Keratinocyte (primary cell): ENCODE measurements at regions not wholly inside any gene's neighbourhood (a gene's known extent, or its start where the extent isn't known, plus 50 kb on each side); places are given as distances from the start of the nearest gene placed in this dataset.

Source experiments
- DNase-seq: peaks from one replicate; pipeline ENCODE4 v3.0.0-alpha.2; 2011; ENCODE audit warnings: low read depth, missing footprints, low spot score
- FAIRE-seq: peaks from 2 replicates; lab custom pipeline; 2011; peaks lifted over from hg19 to GRCh38; lab: Jason Lieb, UNC
- H2AFZ ChIP-seq: 2 replicates; pipeline ENCODE4 v1.6.0; 2012; ENCODE audit warnings: low read length, control low read depth, inconsistent platforms; ENCODE audit not compliant: control insufficient read depth
- H3K27ac ChIP-seq: 2 replicates; pipeline ENCODE4 v1.5.1; 2011; ENCODE audit warnings: low read length; ENCODE audit not compliant: control insufficient read depth, insufficient read depth
- H3K27me3 ChIP-seq: 3 replicates; pipeline ENCODE4 v1.6.0; 2011; ENCODE audit warnings: low read length; ENCODE audit not compliant: control insufficient read depth, insufficient read depth; ENCODE audit errors: extremely low read depth
- H3K36me3 ChIP-seq, 2 experiments: 2 replicates in 1 of 2; 3 replicates in 1 of 2; pipeline ENCODE4 v1.5.1; 2011; ENCODE audit warnings: low read length in 2 of 2, mild to moderate bottlenecking in 1 of 2; ENCODE audit not compliant: control insufficient read depth in 2 of 2, insufficient read depth in 2 of 2; ENCODE audit errors: extremely low read depth in 1 of 2
- H3K4me1 ChIP-seq: 3 replicates; pipeline ENCODE4 v1.5.1; 2011; ENCODE audit warnings: low read length; ENCODE audit not compliant: control insufficient read depth, insufficient read depth; ENCODE audit errors: extremely low read depth
- H3K4me2 ChIP-seq: 3 replicates; pipeline ENCODE4 v1.6.0; 2011; ENCODE audit warnings: low read depth, low read length; ENCODE audit not compliant: control insufficient read depth, insufficient read depth; ENCODE audit errors: extremely low read depth
- H3K4me3 ChIP-seq, 3 experiments: fragments of 200-600 bp in 1 of 3; sonication (generic) in 1 of 3; 2 replicates in 2 of 3; 3 replicates in 1 of 3; pipeline ENCODE4 v1.5.1; 2011 to 2016; ENCODE audit warnings: low read length in 3 of 3, mild to moderate bottlenecking in 3 of 3, control low read depth in 2 of 3, inconsistent platforms in 1 of 3, low read depth in 1 of 3, mixed read lengths in 1 of 3, mixed run types in 1 of 3, moderate library complexity in 1 of 3; ENCODE audit not compliant: control insufficient read depth in 2 of 3, insufficient read depth in 2 of 3; ENCODE audit errors: extremely low read depth in 1 of 3
- H3K79me2 ChIP-seq: 2 replicates; pipeline ENCODE4 v1.6.0; 2012; ENCODE audit warnings: low read length; ENCODE audit not compliant: control insufficient read depth, insufficient read depth
- H3K9ac ChIP-seq: 3 replicates; pipeline ENCODE4 v1.6.0; 2011; ENCODE audit warnings: low read length; ENCODE audit not compliant: control insufficient read depth, insufficient read depth; ENCODE audit errors: extremely low read depth
- H3K9me1 ChIP-seq: 3 replicates; pipeline ENCODE4 v1.6.0; 2011; ENCODE audit warnings: low read length; ENCODE audit not compliant: control insufficient read depth, insufficient read depth; ENCODE audit errors: extremely low read depth
- H3K9me3 ChIP-seq: 2 replicates; pipeline ENCODE4 v1.5.1; 2012; ENCODE audit warnings: low read depth, low read length; ENCODE audit not compliant: control insufficient read depth
- H4K20me1 ChIP-seq: 3 replicates; pipeline ENCODE4 v1.6.0; 2011; ENCODE audit warnings: low read length; ENCODE audit not compliant: control insufficient read depth, insufficient read depth; ENCODE audit errors: extremely low read depth
- EZH2 ChIP-seq: IDR thresholded peaks from one replicate; pipeline ENCODE4 v1.6.1; 2012; ENCODE audit warnings: inconsistent platforms, mild to moderate bottlenecking, low read length, moderate library complexity
- dilution Hi-C: fragments of 300-500 bp; cut with MboI; formaldehyde crosslinking; loops from one replicate; pipeline ENCODE4 v1.7.0; 2020; ENCODE audit warnings: low sequenced_read_pairs; ENCODE audit not compliant: extremely low pct_ligation_motif_present
- TF ChIP-seq, protein P1 (sequence below), 3 experiments: IDR thresholded peaks in 1 of 3; conservative IDR thresholded peaks in 1 of 3; optimal IDR thresholded peaks in 1 of 3; 2 replicates in 2 of 3; 3 replicates in 1 of 3; pipeline versions ENCODE3 to v1.5.1; 2011; ENCODE audit warnings: low read length in 3 of 3, mild to moderate bottlenecking in 3 of 3, moderate library complexity in 2 of 3, control low read depth in 1 of 3, inconsistent platforms in 1 of 3; ENCODE audit not compliant: insufficient read depth in 2 of 3; ENCODE audit errors: extremely low read depth in 1 of 3

DNA sequence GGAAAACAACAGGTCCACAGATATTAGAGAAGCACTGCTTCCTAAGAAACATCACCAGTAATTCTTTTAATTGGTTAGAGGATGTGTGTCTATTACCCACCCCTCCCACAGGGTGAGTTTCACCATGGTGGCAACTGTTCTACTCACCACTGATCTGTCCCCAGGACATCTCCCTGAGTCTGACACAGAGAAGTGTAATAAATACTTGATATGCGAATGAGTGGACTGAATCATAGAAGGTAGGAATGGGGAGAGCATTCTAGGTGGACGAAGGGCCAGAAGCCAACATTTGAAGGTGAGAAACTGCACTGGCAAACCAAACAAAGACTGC lies 452.7 kb upstream of the PROK2 start:
- Histone ChIP-seq H3K27ac (no peak overlapping the region), H3K4me1 (no peaks in the 10 kb centered on the region), H3K4me2 (no peak overlapping the region), H3K9ac (no peak overlapping the region), H4K20me1 (no peaks in the 10 kb centered on the region), H3K36me3 (no peaks in the 10 kb centered on the region), H3K4me3 (no peak overlapping the region), H3K27me3 (peaks cover 11% of the 10 kb centered on the region), H3K9me1 (no peaks in the 10 kb centered on the region), H3K9me3 (no peaks in the 10 kb centered on the region), H3K79me2 (no peaks in the 10 kb centered on the region), H2AFZ (no peak overlapping the region)
- TF ChIP-seq, protein P1, sequence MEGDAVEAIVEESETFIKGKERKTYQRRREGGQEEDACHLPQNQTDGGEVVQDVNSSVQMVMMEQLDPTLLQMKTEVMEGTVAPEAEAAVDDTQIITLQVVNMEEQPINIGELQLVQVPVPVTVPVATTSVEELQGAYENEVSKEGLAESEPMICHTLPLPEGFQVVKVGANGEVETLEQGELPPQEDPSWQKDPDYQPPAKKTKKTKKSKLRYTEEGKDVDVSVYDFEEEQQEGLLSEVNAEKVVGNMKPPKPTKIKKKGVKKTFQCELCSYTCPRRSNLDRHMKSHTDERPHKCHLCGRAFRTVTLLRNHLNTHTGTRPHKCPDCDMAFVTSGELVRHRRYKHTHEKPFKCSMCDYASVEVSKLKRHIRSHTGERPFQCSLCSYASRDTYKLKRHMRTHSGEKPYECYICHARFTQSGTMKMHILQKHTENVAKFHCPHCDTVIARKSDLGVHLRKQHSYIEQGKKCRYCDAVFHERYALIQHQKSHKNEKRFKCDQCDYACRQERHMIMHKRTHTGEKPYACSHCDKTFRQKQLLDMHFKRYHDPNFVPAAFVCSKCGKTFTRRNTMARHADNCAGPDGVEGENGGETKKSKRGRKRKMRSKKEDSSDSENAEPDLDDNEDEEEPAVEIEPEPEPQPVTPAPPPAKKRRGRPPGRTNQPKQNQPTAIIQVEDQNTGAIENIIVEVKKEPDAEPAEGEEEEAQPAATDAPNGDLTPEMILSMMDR (optimal IDR thresholded peaks at IDR 0.05 in 1 of 3, IDR thresholded peaks at IDR 0.05 in 1 of 3, conservative IDR thresholded peaks at IDR 0.05 in 1 of 3; ENCODE audit: extremely low read depth in 1 of 3, insufficient read depth in 2 of 3, low read length in 3 of 3) = no peak
- no peak for TF ChIP-seq EZH2
- DNase-seq (no peak), FAIRE-seq (no peak)
- dilution Hi-C loops = no loop called here

DNA sequence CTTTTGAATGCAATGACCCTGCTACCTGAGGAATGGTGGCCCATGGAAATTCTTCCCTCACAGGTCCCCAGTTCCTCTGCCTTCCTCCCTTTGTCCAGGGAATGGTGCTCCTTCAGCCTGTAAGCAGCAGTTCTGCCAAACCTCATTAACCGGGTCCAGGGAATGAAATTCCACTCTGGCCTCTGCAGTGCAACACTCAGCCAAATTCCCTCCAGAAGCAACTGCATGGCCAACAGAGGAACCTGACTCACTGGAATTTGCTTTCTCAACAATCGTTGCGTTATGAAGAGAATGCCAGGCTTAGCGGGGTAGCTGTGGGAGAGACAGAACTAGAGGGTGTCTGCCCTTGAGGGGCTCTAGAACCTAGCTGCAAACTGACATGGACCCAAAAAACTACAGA lies 449.4 kb upstream of the PROK2 start:
- Histone ChIP-seq H4K20me1 (no peaks in the 10 kb centered on the region), H3K4me2 (no peak overlapping the region), H3K27me3 (peaks cover 24% of the 10 kb centered on the region), H3K36me3 (no peaks in the 10 kb centered on the region), H3K4me1 (no peaks in the 10 kb centered on the region), H3K27ac (no peak overlapping the region), H3K9me3 (no peaks in the 10 kb centered on the region), H2AFZ (no peak overlapping the region), H3K4me3 (no peak overlapping the region), H3K9ac (no peak overlapping the region), H3K9me1 (no peaks in the 10 kb centered on the region), H3K79me2 (no peaks in the 10 kb centered on the region)
- no peak for DNase-seq
- dilution Hi-C loops = no loop called here
- FAIRE-seq = no peak
- TF ChIP-seq, protein P1 (optimal IDR thresholded peaks at IDR 0.05 in 1 of 3, IDR thresholded peaks at IDR 0.05 in 1 of 3, conservative IDR thresholded peaks at IDR 0.05 in 1 of 3; ENCODE audit: extremely low read depth in 1 of 3, insufficient read depth in 2 of 3, low read length in 3 of 3) = no peak
- TF ChIP-seq EZH2 = no peak
